SKM-1 (cell line): ENCODE measurements at regions not wholly inside any gene's neighbourhood (a gene's known extent, or its start where the extent isn't known, plus 50 kb on each side); places are given as distances from the start of the nearest gene placed in this dataset.
"Not testable (repeated sequence)": the region's sequence is repeated elsewhere in the genome, so short reads cannot be mapped to it uniquely, and the experiment has no call there.

Experiments
- DNase-seq: peaks from one replicate; lab custom pipeline; 2025; ENCODE audit not compliant: unreplicated experiment; lab: John Stamatoyannopoulos, UW

GRCh38 chr3:137295336-137295735, 337.6 kb downstream of the IL20RB start:
- no peak for DNase-seq

GRCh38 chr3:137296116-137296515, 338.3 kb downstream of the IL20RB start:
- no peak for DNase-seq

GRCh38 chr3:137297770-137298169, 340.0 kb downstream of the IL20RB start:
- no peak for DNase-seq

GRCh38 chr3:137300703-137301102, 342.9 kb downstream of the IL20RB start:
- no peak for DNase-seq

GRCh38 chr3:137304313-137305056, 346.7 kb downstream of the IL20RB start:
- DNase-seq, result no peak

- no peak for DNase-seq
Measured at GRCh38 chr3:137324114-137324513, 366.3 kb downstream of the IL20RB start.

GRCh38 chr3:137325170-137325569, 367.4 kb downstream of the IL20RB start:
- DNase-seq, result no peak

- no peak for DNase-seq
Measured at GRCh38 chr3:137325934-137326333, 368.2 kb downstream of the IL20RB start.

GRCh38 chr3:137329594-137329993, 371.8 kb downstream of the IL20RB start:
- no peak for DNase-seq

- no peak for DNase-seq
Measured at GRCh38 chr3:137330246-137330645, 372.5 kb downstream of the IL20RB start.

- DNase-seq, result no peak
Measured at GRCh38 chr3:137332297-137332696, 374.5 kb downstream of the IL20RB start.

GRCh38 chr3:137335478-137335877, 377.7 kb downstream of the IL20RB start:
- DNase-seq, result no peak

- DNase-seq, result not testable (repeated sequence)
Measured at GRCh38 chr3:137338400-137338799, 380.6 kb downstream of the IL20RB start.

- no peak for DNase-seq
Measured at GRCh38 chr3:137343283-137343682, 385.5 kb downstream of the IL20RB start.

- no peak for DNase-seq
Measured at GRCh38 chr3:137347132-137347531, 389.3 kb downstream of the IL20RB start.

GRCh38 chr3:137347817-137348368, 390.1 kb downstream of the IL20RB start:
- no peak for DNase-seq

GRCh38 chr3:137348936-137349335, 391.2 kb downstream of the IL20RB start:
- no peak for DNase-seq

- DNase-seq, result no peak
Measured at GRCh38 chr3:137349557-137350348, 392.0 kb downstream of the IL20RB start.

GRCh38 chr3:137360531-137361201, 402.9 kb downstream of the IL20RB start:
- no peak for DNase-seq

- DNase-seq, result no peak
Measured at GRCh38 chr3:137382005-137382594, 382.0 kb upstream of the SOX14 start.

- no peak for DNase-seq
Measured at GRCh38 chr3:137385922-137386321, 378.2 kb upstream of the SOX14 start.
